Neuronal stem cell (in vitro differentiated cells): ENCODE measurements at regions not wholly inside any gene's neighbourhood (a gene's known extent, or its start where the extent isn't known, plus 50 kb on each side); places are given as distances from the start of the nearest gene placed in this dataset.

Experiments used
- DNase-seq: peaks from one replicate; pipeline ENCODE4 v3.0.0-alpha.2; 2013; ENCODE audit warnings: low spot score
- H2AFZ ChIP-seq: one replicate; pipeline ENCODE4 v1.6.1; 2013; ENCODE audit warnings: mild to moderate bottlenecking, low read length, inconsistent platforms
- H2AK5ac ChIP-seq: 2 replicates; pipeline ENCODE4 v1.6.1; 2013; ENCODE audit warnings: low read depth, mild to moderate bottlenecking, inconsistent platforms, low read length, moderate library complexity, mixed read lengths
- H2BK120ac ChIP-seq: 2 replicates; pipeline ENCODE4 v1.6.1; 2013; ENCODE audit warnings: low read depth, mild to moderate bottlenecking, inconsistent platforms, low read length, moderate library complexity, mixed read lengths
- H2BK12ac ChIP-seq: one replicate; pipeline ENCODE4 v1.6.1; 2013; ENCODE audit warnings: low read length, inconsistent platforms
- H2BK15ac ChIP-seq: 2 replicates; pipeline ENCODE4 v1.6.1; 2013; ENCODE audit warnings: mild to moderate bottlenecking, low read length, inconsistent platforms, mixed read lengths
- H2BK5ac ChIP-seq: one replicate; pipeline ENCODE4 v1.6.1; 2013; ENCODE audit warnings: inconsistent platforms, mild to moderate bottlenecking, low read length, moderate library complexity
- H3K14ac ChIP-seq: one replicate; pipeline ENCODE4 v1.6.1; 2013; ENCODE audit warnings: low read length, inconsistent platforms
- H3K18ac ChIP-seq: 2 replicates; pipeline ENCODE4 v1.6.1; 2013; ENCODE audit warnings: low read length, inconsistent platforms
- H3K23ac ChIP-seq: 2 replicates; pipeline ENCODE4 v1.6.1; 2013; ENCODE audit warnings: low read depth, mild to moderate bottlenecking, mixed read lengths, low read length, inconsistent platforms; ENCODE audit not compliant: poor library complexity
- H3K27ac ChIP-seq: replicated peaks from 3 replicates; pipeline ENCODE4 v1.5.1; 2013; ENCODE audit warnings: low read length, inconsistent platforms
- H3K27me3 ChIP-seq, 3 experiments: 2 replicates each; pipeline ENCODE4 v1.6.1; 2013; ENCODE audit warnings: low read length in 3 of 3, mild to moderate bottlenecking in 2 of 3, inconsistent platforms in 1 of 3, low read depth in 1 of 3, mixed read lengths in 1 of 3, moderate library complexity in 1 of 3; ENCODE audit not compliant: control insufficient read depth in 3 of 3, insufficient read depth in 3 of 3
- H3K36me3 ChIP-seq, 2 donors: replicated peaks in 1 of 2; 2 replicates each; pipeline ENCODE4 v1.6.1; 2013; ENCODE audit warnings: low read length in 2 of 2; ENCODE audit not compliant: control insufficient read depth in 2 of 2, insufficient read depth in 2 of 2
- H3K4ac ChIP-seq: 2 replicates; pipeline ENCODE4 v1.6.1; 2013; ENCODE audit warnings: inconsistent platforms, mild to moderate bottlenecking, low read length, moderate library complexity
- H3K4me1 ChIP-seq, 2 donors: 1 replicate in 1 of 2; 2 replicates in 1 of 2; pipeline ENCODE4 v1.6.1; 2013; ENCODE audit warnings: low read length in 2 of 2, low read depth in 1 of 2; ENCODE audit not compliant: control insufficient read depth in 2 of 2, insufficient read depth in 1 of 2
- H3K4me2 ChIP-seq: one replicate; pipeline ENCODE4 v1.6.1; 2013; ENCODE audit warnings: mild to moderate bottlenecking, low read length, inconsistent platforms; ENCODE audit not compliant: insufficient read depth, poor library complexity, severe bottlenecking
- H3K4me3 ChIP-seq, 2 donors: 2 replicates each; pipeline ENCODE4 v1.5.1; 2013; ENCODE audit warnings: low read length in 2 of 2, mild to moderate bottlenecking in 2 of 2, inconsistent platforms in 1 of 2, moderate library complexity in 1 of 2
- H3K79me1 ChIP-seq: one replicate; pipeline ENCODE4 v1.6.1; 2013; ENCODE audit warnings: low read depth, mild to moderate bottlenecking, inconsistent platforms, low read length, moderate library complexity
- H3K9ac ChIP-seq: one replicate; pipeline ENCODE4 v1.6.1; 2013; ENCODE audit warnings: mild to moderate bottlenecking, low read depth, low read length, inconsistent platforms; ENCODE audit not compliant: poor library complexity
- H3K9me3 ChIP-seq, 2 donors: replicated peaks in 1 of 2; 2 replicates each; pipeline versions ENCODE3 to v1.6.1; 2013; ENCODE audit warnings: low read length in 2 of 2, mild to moderate bottlenecking in 2 of 2, inconsistent platforms in 1 of 2, low read depth in 1 of 2, mixed read lengths in 1 of 2, moderate library complexity in 1 of 2; ENCODE audit not compliant: control insufficient read depth in 2 of 2, insufficient read depth in 1 of 2
- H4K8ac ChIP-seq: one replicate; pipeline ENCODE4 v1.6.1; 2013; ENCODE audit warnings: low read depth, mild to moderate bottlenecking, inconsistent platforms, low read length, moderate library complexity
- H4K91ac ChIP-seq: one replicate; pipeline ENCODE4 v1.6.1; 2013; ENCODE audit warnings: low read length, low read depth, mild to moderate bottlenecking, inconsistent platforms; ENCODE audit not compliant: poor library complexity
- WGBS, 2 donors: extraction: QIAGEN DNeasy Blood & Tissue Kit; methylation state at CpG; one replicate each; pipeline ENCODE4 v1.1.7; 2013; ENCODE audit warnings: missing lambda C conversion rate in 2 of 2, mixed read lengths in 1 of 2; ENCODE audit not compliant: insufficient read length in 2 of 2, insufficient replicate concordance in 1 of 2; ENCODE audit errors: extremely low coverage in 2 of 2; 5-methylcytosine and 5-hydroxymethylcytosine counted together

DNA sequence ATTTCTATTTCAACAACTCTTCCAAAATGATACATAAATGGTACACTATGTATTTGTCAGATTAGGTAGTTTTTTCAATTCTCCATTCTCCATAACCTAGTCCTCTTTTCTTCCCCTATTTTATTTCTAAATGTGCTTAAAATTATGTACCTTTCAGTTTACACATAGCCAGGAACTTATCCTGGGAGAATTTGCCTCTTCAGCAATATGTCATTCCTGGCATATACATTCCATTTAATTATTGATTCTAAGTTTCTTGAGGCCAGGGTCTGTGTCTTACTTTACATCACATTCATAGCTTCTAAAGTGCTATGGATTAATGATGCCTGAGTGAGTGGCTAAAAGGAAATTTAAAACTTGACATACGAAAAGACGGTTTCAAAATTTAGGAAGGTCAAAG lies 199.8 kb downstream of the PDGFRA start:
- H3K4me1 ChIP-seq: no peaks in the 10 kb centered on the region
- no peak overlapping the region for H3K9ac ChIP-seq
- no peak overlapping the region for H2BK12ac ChIP-seq
- no peak overlapping the region for H3K4me2 ChIP-seq
- H2AFZ ChIP-seq: no peak overlapping the region
- H3K4me3 ChIP-seq: no peak overlapping the region
- H2BK120ac ChIP-seq: no peak overlapping the region
- no peak overlapping the region for H3K4ac ChIP-seq
- H4K91ac ChIP-seq: no peak overlapping the region
- no peak overlapping the region for H2BK5ac ChIP-seq
- H3K14ac ChIP-seq: no peak overlapping the region
- H2AK5ac ChIP-seq: no peak overlapping the region
- WGBS, 2 donors: no CpG with 5 or more reads among the region's 2 CpGs
- no peak overlapping the region for H2BK15ac ChIP-seq
- H3K27me3 ChIP-seq: peaks cover 0 to 2% (median 0%) of the 10 kb centered on the region in 3 experiments
- no peak overlapping the region for H3K27ac ChIP-seq
- H3K9me3 ChIP-seq: no peaks in the 10 kb centered on the region
- H3K36me3 ChIP-seq: no peaks in the 10 kb centered on the region
- no peak overlapping the region for H3K23ac ChIP-seq
- no peak overlapping the region for H3K18ac ChIP-seq
- no peaks in the 10 kb centered on the region for H3K79me1 ChIP-seq
- H4K8ac ChIP-seq: no peak overlapping the region
- DNase-seq: no peak

DNA sequence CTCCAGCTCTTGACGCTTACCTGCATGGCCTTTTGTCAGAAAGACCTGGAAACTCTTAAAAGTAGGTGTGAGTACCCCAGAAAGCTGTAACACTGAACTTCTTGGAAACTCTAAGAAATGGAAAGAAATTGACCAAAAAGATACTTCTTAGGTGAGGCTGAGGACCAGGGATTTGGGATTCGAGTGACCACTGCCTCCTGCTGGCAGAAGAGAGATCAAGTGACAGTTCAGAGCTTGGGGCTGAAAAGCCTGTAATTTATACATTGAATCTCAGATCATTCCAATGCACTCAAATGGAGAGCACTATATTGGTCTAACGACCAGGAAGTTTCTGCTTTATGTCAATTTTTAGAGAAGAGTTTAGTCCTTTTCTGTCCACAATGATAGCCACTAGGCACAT lies 204.6 kb downstream of the PDGFRA start:
- H3K18ac ChIP-seq: no peak overlapping the region
- no peaks in the 10 kb centered on the region for H3K9me3 ChIP-seq
- no peak overlapping the region for H4K8ac ChIP-seq
- no peak overlapping the region for H3K9ac ChIP-seq
- no peak overlapping the region for H3K23ac ChIP-seq
- no peak overlapping the region for H3K4me3 ChIP-seq
- H3K14ac ChIP-seq: no peak overlapping the region
- no peak overlapping the region for H2BK120ac ChIP-seq
- no peak overlapping the region for H2AK5ac ChIP-seq
- H4K91ac ChIP-seq: no peak overlapping the region
- DNase-seq: no peak
- no peak overlapping the region for H3K4me2 ChIP-seq
- no peaks in the 10 kb centered on the region for H3K79me1 ChIP-seq
- H2BK5ac ChIP-seq: no peak overlapping the region
- H3K4ac ChIP-seq: no peak overlapping the region
- no peak overlapping the region for H2BK15ac ChIP-seq
- no peaks in the 10 kb centered on the region for H3K4me1 ChIP-seq
- H3K27me3 ChIP-seq: no peaks in the 10 kb centered on the region
- no CpG with 5 or more reads among the region's 3 CpGs for whole genome bisulfite sequencing, 2 donors
- no peak overlapping the region for H3K27ac ChIP-seq
- H2BK12ac ChIP-seq: no peak overlapping the region
- no peaks in the 10 kb centered on the region for H3K36me3 ChIP-seq
- no peak overlapping the region for H2AFZ ChIP-seq

DNA sequence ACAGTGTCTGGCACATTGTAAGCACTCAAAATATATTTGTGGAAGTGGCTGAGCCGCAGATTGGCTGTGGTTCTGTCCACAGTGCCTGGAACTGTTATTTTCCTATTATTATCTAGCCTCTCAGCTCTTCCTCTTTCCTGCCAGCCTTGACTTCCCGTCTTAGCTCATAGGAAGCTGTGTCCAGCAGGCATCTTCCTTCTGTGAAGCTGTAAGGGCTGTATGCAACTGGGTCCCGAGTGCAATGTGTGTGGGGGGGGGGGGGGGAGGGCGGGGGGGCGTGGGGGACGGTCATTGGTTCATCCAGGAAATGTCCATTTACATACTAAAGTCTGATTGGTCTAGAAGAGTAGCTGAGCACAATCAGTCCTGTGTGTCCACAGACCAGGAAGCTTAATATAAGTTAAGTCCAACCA lies 210.7 kb downstream of the PDGFRA start:
- H2BK120ac ChIP-seq: no peak overlapping the region
- no peak overlapping the region for H2BK15ac ChIP-seq
- H2BK5ac ChIP-seq: no peak overlapping the region
- no peak overlapping the region for H3K27ac ChIP-seq
- H3K4me1 ChIP-seq: no peaks in the 10 kb centered on the region
- H3K79me1 ChIP-seq: no peaks in the 10 kb centered on the region
- H2BK12ac ChIP-seq: no peak overlapping the region
- no peak overlapping the region for H2AFZ ChIP-seq
- no peak overlapping the region for H3K4ac ChIP-seq
- H3K14ac ChIP-seq: no peak overlapping the region
- H3K9ac ChIP-seq: no peak overlapping the region
- DNase-seq: peak; percentile 5
- H4K91ac ChIP-seq: no peak overlapping the region
- no peak overlapping the region for H3K18ac ChIP-seq
- H3K4me2 ChIP-seq: no peak overlapping the region
- peaks cover 0 to 6% (median 0%) of the 10 kb centered on the region in 3 experiments for H3K27me3 ChIP-seq
- no peaks in the 10 kb centered on the region for H3K36me3 ChIP-seq
- H2AK5ac ChIP-seq: no peak overlapping the region
- no peak overlapping the region for H3K4me3 ChIP-seq
- no CpG with 5 or more reads among the region's 6 CpGs for WGBS, 2 donors
- no peaks in the 10 kb centered on the region for H3K9me3 ChIP-seq
- no peak overlapping the region for H4K8ac ChIP-seq
- H3K23ac ChIP-seq: no peak overlapping the region

DNA sequence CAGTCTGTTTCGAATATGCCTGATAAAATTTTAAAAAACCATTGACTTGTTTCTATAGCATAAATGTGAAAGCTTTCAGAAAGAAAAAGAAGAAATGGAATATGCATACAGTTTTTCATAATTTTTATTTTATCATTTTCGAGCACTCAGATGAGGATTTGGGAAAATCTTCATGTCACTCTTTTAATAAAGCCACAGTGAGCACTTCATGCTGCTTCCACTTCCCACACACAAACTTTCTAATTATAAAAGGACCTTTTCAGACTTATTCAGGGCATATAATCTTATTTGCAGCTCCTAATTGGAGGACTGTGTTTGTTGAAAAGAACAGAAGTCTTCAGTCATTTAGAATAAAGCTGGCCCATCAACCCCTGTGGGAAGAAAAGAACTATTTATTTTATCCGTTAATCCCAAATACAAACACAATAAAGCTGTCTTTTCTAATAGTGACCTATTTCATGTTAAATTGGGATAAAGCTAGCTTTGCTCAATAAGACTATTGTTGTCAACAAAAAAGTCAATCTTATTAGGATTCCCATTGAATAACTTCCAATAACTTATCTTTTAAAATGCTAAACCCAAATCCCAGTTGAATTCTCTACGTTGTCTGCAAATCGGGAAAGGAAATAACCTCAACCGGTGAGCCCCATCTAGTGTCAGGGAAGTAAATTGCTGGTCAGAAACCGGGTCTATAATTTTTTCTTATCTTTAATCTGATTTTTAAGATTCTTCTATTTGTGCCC lies 211.5 kb downstream of the PDGFRA start:
- Histone ChIP-seq H3K18ac (no peak overlapping the region), H3K4ac (no peak overlapping the region), H3K9ac (no peak overlapping the region), H3K4me3 (no peak overlapping the region), H2BK12ac (no peak overlapping the region), H2BK120ac (no peak overlapping the region), H3K36me3 (no peaks in the 10 kb centered on the region), H2AK5ac (no peak overlapping the region), H4K8ac (no peak overlapping the region), H3K27ac (no peak overlapping the region), H3K27me3 (peaks cover 0 to 6% (median 0%) of the 10 kb centered on the region in 3 experiments), H4K91ac (no peak overlapping the region), H3K23ac (no peak overlapping the region), H3K14ac (no peak overlapping the region), H2BK15ac (no peak overlapping the region), H3K79me1 (no peaks in the 10 kb centered on the region), H2AFZ (no peak overlapping the region), H3K4me1 (no peaks in the 10 kb centered on the region), H2BK5ac (no peak overlapping the region), H3K9me3 (no peaks in the 10 kb centered on the region), H3K4me2 (no peak overlapping the region)
- DNase-seq: peak; percentile 47
- WGBS, 2 donors: no CpG with 5 or more reads among the region's 7 CpGs
